ENCODE measurements at regions not wholly inside any gene's neighbourhood (a gene's known extent, or its start where the extent isn't known, plus 50 kb on each side); places are given as distances from the start of the nearest gene placed in this dataset.

- TF ChIP-seq ATF2 (tag by site-specific recombination; IDR thresholded peaks at IDR 0.05; ENCODE audit: low read depth) (no peak), ZNF10 (tag by site-specific recombination; IDR thresholded peaks at IDR 0.05) (no peak)
Observed at GRCh38 chr9:7478646-7479045, 320.9 kb downstream of the DMAC1 start (continued).

- Histone ChIP-seq H3K9me3 (ENCODE audit: control insufficient read depth, insufficient read depth, low read depth, low read length) (no peaks in the 10 kb centered on the region), H3K4me3 (ENCODE audit: low read depth, low read length) (no peak overlapping the region), H3K27ac (ENCODE audit: extremely low read depth, low read depth, low read length) (no peak overlapping the region), H3K36me3 (ENCODE audit: control insufficient read depth in 2 of 2, insufficient read depth in 1 of 2, low read length in 2 of 2) (no peaks in the 10 kb centered on the region), H3K4me1 (ENCODE audit: control insufficient read depth, insufficient read depth, low read length) (no peaks in the 10 kb centered on the region)
- CTCF ChIA-PET: interaction anchor here (0.6 kb wide), 1 partner anchor 10 kb away, joined by 3 read pairs; no protein-coding TSS in a partner anchor
- TF ChIP-seq IKZF3 (tag by site-specific recombination; IDR thresholded peaks at IDR 0.05) (no peak), ZNF548 (tag by site-specific recombination; IDR thresholded peaks at IDR 0.05) (no peak), ZNF48 (tag by site-specific recombination; IDR thresholded peaks at IDR 0.05) (no peak), ZNF600 (tag by site-specific recombination; IDR thresholded peaks at IDR 0.05) (no peak), ZNF473 (tag by site-specific recombination; IDR thresholded peaks at IDR 0.05) (no peak), ZBTB8A (tag by site-specific recombination; IDR thresholded peaks at IDR 0.05) (no peak)
- POLR2A ChIA-PET: no interaction called here
Observed at GRCh38 chr9:7467186-7467585, 332.4 kb downstream of the DMAC1 start.

DNA sequence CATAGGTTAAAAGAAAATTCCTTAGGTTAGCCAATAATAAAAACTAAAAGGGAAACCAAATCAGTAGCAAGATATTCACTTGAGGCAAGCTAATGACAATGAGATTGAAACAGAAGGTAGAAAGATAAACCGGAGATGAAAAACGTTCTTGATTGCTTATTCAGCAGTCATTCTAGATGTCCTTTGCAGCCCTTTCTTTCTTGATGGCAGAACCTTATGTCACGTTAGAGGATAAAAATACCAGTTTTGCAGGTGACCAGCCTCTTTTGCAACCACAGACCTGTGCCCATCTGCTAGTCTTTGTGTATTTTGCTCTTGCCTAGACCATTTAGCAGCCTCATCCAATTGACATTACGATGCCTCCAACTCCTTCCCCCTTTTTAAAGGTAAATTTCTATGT, 337.8 kb downstream of the DMAC1 start:
- Histone ChIP-seq H3K4me1 (ENCODE audit: control insufficient read depth, insufficient read depth, low read length) (no peaks in the 10 kb centered on the region), H3K4me3 (ENCODE audit: low read depth, low read length) (no peak overlapping the region), H3K27ac (ENCODE audit: extremely low read depth, low read depth, low read length) (no peak overlapping the region), H3K9me3 (ENCODE audit: control insufficient read depth, insufficient read depth, low read depth, low read length) (no peaks in the 10 kb centered on the region), H3K36me3 (ENCODE audit: control insufficient read depth in 2 of 2, insufficient read depth in 1 of 2, low read length in 2 of 2) (no peaks in the 10 kb centered on the region)
- ChIA-PET CTCF (interaction anchor here (1.0 kb wide), 1 partner anchor 74 kb away, joined by 5 read pairs; no protein-coding TSS in a partner anchor), POLR2A (no interaction called here)
- no peak for TF ChIP-seq ZFP41 (tag by site-specific recombination; IDR thresholded peaks at IDR 0.05; ENCODE audit: borderline replicate concordance)
- TF ChIP-seq, protein P1, sequence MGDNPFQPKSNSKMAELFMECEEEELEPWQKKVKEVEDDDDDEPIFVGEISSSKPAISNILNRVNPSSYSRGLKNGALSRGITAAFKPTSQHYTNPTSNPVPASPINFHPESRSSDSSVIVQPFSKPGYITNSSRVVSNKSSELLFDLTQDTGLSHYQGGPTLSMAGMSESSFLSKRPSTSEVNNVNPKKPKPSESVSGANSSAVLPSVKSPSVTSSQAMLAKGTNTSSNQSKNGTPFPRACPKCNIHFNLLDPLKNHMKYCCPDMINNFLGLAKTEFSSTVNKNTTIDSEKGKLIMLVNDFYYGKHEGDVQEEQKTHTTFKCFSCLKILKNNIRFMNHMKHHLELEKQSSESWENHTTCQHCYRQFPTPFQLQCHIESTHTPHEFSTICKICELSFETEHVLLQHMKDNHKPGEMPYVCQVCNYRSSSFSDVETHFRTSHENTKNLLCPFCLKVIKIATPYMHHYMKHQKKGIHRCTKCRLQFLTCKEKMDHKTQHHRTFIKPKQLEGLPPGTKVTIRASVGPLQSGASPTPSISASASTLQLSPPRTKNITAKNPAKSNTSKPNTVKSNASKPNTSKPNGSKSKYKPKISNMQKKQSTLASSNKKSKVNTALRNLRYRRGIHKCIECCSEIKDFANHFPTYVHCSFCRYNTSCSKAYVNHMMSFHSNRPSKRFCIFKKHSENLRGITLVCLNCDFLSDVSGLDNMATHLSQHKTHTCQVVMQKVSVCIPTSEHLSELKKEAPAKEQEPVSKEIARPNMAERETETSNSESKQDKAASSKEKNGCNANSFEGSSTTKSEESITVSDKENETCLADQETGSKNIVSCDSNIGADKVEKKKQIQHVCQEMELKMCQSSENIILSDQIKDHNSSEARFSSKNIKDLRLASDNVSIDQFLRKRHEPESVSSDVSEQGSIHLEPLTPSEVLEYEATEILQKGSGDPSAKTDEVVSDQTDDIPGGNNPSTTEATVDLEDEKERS (tag by site-specific recombination; IDR thresholded peaks at IDR 0.05): no peak
- TF ChIP-seq, protein P2, sequence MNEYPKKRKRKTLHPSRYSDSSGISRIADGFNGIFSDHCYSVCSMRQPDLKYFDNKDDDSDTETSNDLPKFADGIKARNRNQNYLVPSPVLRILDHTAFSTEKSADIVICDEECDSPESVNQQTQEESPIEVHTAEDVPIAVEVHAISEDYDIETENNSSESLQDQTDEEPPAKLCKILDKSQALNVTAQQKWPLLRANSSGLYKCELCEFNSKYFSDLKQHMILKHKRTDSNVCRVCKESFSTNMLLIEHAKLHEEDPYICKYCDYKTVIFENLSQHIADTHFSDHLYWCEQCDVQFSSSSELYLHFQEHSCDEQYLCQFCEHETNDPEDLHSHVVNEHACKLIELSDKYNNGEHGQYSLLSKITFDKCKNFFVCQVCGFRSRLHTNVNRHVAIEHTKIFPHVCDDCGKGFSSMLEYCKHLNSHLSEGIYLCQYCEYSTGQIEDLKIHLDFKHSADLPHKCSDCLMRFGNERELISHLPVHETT (tag by site-specific recombination; IDR thresholded peaks at IDR 0.05): no peak

- CTCF ChIA-PET: interaction anchor here (0.6 kb wide), 1 partner anchor 11 kb away, joined by 3 read pairs; no protein-coding TSS in a partner anchor
- no peak overlapping the region for H3K4me3 ChIP-seq (ENCODE audit: low read depth, low read length)
- POLR2A ChIA-PET: no interaction called here
- TF ChIP-seq ZNF239 (tag by site-specific recombination; IDR thresholded peaks at IDR 0.05) (no peak), ZNF26 (tag by site-specific recombination; IDR thresholded peaks at IDR 0.05) (no peak), ZNF19 (tag by site-specific recombination; IDR thresholded peaks at IDR 0.05; ENCODE audit: low read depth) (no peak), ZNF24 (tag by site-specific recombination; IDR thresholded peaks at IDR 0.05) (no peak), ZNF366 (tag by site-specific recombination; conservative IDR thresholded peaks at IDR 0.05) (no peak), ZNF302 (tag by site-specific recombination; IDR thresholded peaks at IDR 0.05; ENCODE audit: low read depth) (no peak), PRDM1 (tag by site-specific recombination; IDR thresholded peaks at IDR 0.05) (no peak)
- TF ChIP-seq, protein P3, sequence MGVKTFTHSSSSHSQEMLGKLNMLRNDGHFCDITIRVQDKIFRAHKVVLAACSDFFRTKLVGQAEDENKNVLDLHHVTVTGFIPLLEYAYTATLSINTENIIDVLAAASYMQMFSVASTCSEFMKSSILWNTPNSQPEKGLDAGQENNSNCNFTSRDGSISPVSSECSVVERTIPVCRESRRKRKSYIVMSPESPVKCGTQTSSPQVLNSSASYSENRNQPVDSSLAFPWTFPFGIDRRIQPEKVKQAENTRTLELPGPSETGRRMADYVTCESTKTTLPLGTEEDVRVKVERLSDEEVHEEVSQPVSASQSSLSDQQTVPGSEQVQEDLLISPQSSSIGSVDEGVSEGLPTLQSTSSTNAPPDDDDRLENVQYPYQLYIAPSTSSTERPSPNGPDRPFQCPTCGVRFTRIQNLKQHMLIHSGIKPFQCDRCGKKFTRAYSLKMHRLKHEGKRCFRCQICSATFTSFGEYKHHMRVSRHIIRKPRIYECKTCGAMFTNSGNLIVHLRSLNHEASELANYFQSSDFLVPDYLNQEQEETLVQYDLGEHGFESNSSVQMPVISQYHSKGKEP (tag by site-specific recombination; IDR thresholded peaks at IDR 0.05): no peak
- TF ChIP-seq, protein P4, sequence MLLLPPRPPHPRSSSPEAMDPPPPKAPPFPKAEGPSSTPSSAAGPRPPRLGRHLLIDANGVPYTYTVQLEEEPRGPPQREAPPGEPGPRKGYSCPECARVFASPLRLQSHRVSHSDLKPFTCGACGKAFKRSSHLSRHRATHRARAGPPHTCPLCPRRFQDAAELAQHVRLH (tag by site-specific recombination; IDR thresholded peaks at IDR 0.05): no peak
Observed at GRCh38 chr9:7456793-7457530, 342.6 kb downstream of the DMAC1 start.

More at GRCh38 chr9:7456793-7457530, 342.6 kb downstream of the DMAC1 start:
- no peaks in the 10 kb centered on the region for H3K9me3 ChIP-seq (ENCODE audit: control insufficient read depth, insufficient read depth, low read depth, low read length)
- H3K36me3 ChIP-seq (ENCODE audit: control insufficient read depth in 2 of 2, insufficient read depth in 1 of 2, low read length in 2 of 2): no peaks in the 10 kb centered on the region
- H3K4me1 ChIP-seq (ENCODE audit: control insufficient read depth, insufficient read depth, low read length): no peaks in the 10 kb centered on the region
- H3K27ac ChIP-seq (ENCODE audit: extremely low read depth, low read depth, low read length): no peak overlapping the region

Measured in HEK293 (cell line).